NCI-H748 treated with DMSO at 0.1 percent for 48 hours (cell line): ENCODE measurements at regions not wholly inside any gene's neighbourhood (a gene's known extent, or its start where the extent isn't known, plus 50 kb on each side); places are given as distances from the start of the nearest gene placed in this dataset.

Source experiments
- DNase-seq: peaks from one replicate; lab custom pipeline; 2025; lab: John Stamatoyannopoulos, UW

- no peak for DNase-seq
Measured at GRCh38 chr6:4405621-4406212, 270.3 kb upstream of the ECI2 start.

- no peak for DNase-seq
Measured at GRCh38 chr6:4404415-4404814, 269.0 kb upstream of the ECI2 start.

- DNase-seq = no peak
Measured at GRCh38 chr6:4403828-4404227, 268.5 kb upstream of the ECI2 start.

- DNase-seq = no peak
Measured at GRCh38 chr6:4403023-4403752, 267.8 kb upstream of the ECI2 start.

GRCh38 chr6:4402477-4402976 is 267.2 kb upstream of the ECI2 start:
- no peak for DNase-seq

- DNase-seq = no peak
Measured at GRCh38 chr6:4401408-4402368, 266.3 kb upstream of the ECI2 start.

GRCh38 chr6:4399656-4400055 is 264.3 kb upstream of the ECI2 start:
- DNase-seq = no peak

GRCh38 chr6:4398791-4399190 is 263.4 kb upstream of the ECI2 start:
- no peak for DNase-seq

GRCh38 chr6:4397307-4397706 is 261.9 kb upstream of the ECI2 start:
- no peak for DNase-seq

GRCh38 chr6:4396044-4396443 is 260.7 kb upstream of the ECI2 start:
- DNase-seq = no peak

GRCh38 chr6:4395386-4395785 is 260.0 kb upstream of the ECI2 start:
- DNase-seq = no peak

- DNase-seq = no peak
Measured at GRCh38 chr6:4394786-4395185, 259.4 kb upstream of the ECI2 start.

- DNase-seq = no peak
Measured at GRCh38 chr6:4388675-4389074, 253.3 kb upstream of the ECI2 start.

GRCh38 chr6:4384656-4385055 is 249.3 kb upstream of the ECI2 start:
- no peak for DNase-seq

GRCh38 chr6:4383910-4384638 is 248.7 kb upstream of the ECI2 start:
- no peak for DNase-seq

GRCh38 chr6:4382362-4382853 is 247.0 kb upstream of the ECI2 start:
- no peak for DNase-seq

GRCh38 chr6:4381381-4381780 is 246.0 kb upstream of the ECI2 start:
- DNase-seq = no peak

GRCh38 chr6:4380881-4381281 is 245.5 kb upstream of the ECI2 start:
- no peak for DNase-seq

GRCh38 chr6:4379958-4380357 is 244.6 kb upstream of the ECI2 start:
- DNase-seq = no peak

GRCh38 chr6:4378319-4378996 is 243.1 kb upstream of the ECI2 start:
- no peak for DNase-seq

GRCh38 chr6:4377603-4378002 is 242.2 kb upstream of the ECI2 start:
- no peak for DNase-seq
